HG03064 (cell line): ENCODE measurements at regions not wholly inside any gene's neighbourhood (a gene's known extent, or its start where the extent isn't known, plus 50 kb on each side); places are given as distances from the start of the nearest gene placed in this dataset.

Experiments
- ATAC-seq: cut with Tn5 transposase; IDR thresholded peaks from one replicate; pipeline ENCODE4 v1.9.1; 2021; ENCODE audit warnings: low read depth; ENCODE audit not compliant: unreplicated experiment

DNA sequence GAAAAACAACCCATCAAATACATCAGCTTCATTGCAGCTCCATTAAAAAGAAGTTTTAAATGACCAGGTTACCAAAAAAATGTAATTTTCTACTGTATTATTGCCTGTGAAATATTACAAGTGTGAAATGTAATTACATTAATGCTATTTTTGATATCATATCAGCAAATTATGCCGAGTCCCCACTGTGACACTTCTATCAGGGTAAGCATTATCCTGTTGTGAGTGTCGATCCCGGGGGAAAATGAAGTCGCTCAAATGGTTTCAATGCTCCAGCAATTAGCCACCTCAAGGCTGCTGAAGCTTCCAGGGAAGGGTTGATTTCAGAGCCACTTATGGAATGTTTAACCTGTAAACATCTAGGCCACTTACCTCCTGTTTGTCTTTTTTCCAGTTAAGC, 70.4 kb downstream of the RCN1 start:
- no peak for ATAC-seq

DNA sequence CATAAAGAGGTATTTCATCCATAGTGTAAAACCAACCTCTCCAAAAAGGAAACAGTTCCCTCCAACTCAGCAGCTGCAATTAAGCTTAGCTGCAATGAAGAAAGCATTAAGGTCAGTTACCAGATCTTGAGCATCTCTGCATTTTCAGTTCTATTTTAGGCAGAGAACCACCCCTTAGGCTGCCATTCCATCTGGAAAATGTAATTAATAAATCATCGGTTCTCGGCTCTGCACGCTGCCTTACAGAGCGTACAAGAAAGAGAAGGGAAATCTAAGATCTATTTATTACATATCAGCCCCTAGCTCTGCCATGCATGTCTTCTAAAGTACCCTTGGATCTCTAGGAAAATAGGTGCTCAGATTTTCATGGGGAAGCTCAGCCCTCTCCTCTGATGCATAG, 71.5 kb downstream of the RCN1 start:
- no peak for ATAC-seq

DNA sequence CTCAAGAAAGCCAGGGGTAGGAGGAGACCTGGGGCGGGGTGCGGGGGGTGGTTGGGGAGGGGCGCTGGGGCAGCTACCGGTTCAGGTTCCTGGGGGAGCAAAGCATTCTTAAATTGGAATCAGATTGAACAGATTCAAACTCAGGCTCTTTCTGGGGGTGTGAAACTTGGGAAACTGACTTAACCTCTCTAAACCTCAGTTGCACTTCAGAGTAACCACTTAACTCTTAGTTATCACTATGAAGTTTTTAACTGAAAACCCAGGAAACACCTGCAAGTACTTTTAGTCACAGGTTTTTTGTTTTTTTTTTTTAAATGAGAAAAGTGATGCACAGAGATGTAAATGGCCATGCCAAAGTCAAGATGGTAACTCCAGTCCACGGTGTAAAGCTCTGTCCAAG, 72.0 kb downstream of the RCN1 start:
- ATAC-seq = no peak

DNA sequence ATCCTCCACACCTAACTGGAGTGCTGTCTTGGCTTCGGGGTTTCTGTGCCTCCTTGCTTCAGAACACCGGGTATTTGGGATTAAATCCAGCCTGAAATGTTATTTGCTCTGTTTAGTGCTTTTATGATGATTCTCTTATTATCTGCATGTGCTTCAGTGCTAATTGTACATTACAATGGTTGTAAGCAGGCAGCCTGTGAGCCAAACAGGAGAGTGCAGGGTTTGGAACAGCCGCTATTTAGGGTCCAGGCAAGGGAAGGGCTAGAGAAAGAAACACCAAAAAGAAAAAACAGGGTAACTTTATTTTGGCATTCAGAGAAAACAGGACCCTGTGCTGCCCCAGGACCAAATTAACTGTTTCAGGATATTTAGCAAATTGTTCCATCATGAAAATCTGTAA, 72.7 kb downstream of the RCN1 start:
- ATAC-seq = no peak

DNA sequence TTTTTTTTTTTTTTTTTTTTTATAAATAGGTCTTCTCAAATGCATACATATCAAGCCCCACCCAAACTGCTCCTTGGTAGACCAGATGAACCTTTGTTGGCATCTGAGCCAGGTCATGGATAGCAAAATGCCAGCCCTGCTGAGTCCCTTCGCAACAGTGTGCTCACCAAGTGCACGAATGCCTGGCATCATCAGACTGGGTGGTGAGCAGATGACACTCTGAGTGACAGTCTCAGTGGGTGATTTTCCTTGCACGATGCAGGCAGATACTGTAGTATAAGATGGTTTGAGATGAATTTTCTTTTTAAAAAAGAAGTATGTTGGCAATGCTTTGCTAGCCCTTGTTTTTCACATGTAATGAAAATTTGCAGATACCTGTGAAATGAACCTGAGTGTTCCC, 74.0 kb downstream of the RCN1 start:
- ATAC-seq = no peak

DNA sequence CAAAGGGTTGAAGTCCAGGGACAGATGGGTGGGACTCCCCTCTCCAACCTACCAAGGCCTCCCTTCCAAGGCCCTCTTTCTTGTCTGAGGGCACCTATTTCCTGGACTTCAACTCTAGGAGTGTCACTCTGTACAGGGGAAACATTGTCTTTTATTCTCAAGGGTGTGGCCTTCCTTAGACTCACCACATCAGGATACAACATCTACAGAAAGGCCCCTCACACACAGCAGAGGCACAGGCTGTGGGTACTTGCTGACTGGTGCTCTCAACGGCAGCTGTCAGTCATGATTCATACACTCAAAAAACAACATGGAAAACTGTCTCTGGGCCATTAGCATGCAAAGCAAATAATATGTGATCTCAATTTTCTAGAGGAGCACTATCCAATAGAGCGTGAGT, 78.0 kb downstream of the RCN1 start:
- no peak for ATAC-seq

DNA sequence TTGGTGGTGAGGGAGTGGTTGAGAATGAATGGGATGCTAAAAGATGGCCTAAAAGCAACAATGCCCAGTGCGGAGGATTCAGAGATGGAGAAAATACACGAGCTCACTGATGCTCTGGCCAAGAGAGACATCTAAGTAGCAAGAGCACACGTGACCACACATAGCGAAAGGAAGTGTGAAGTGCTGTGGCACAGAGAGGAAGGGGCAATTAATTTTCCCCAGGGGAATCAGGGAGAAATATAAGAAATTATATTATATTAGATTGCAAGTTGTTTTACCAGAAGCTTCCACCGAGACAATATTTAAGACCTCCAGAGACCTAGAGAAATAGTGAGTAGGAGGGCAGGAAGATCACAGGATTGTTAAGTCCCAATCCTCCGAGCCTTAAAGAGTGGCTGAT, 80.6 kb downstream of the RCN1 start:
- ATAC-seq = no peak

DNA sequence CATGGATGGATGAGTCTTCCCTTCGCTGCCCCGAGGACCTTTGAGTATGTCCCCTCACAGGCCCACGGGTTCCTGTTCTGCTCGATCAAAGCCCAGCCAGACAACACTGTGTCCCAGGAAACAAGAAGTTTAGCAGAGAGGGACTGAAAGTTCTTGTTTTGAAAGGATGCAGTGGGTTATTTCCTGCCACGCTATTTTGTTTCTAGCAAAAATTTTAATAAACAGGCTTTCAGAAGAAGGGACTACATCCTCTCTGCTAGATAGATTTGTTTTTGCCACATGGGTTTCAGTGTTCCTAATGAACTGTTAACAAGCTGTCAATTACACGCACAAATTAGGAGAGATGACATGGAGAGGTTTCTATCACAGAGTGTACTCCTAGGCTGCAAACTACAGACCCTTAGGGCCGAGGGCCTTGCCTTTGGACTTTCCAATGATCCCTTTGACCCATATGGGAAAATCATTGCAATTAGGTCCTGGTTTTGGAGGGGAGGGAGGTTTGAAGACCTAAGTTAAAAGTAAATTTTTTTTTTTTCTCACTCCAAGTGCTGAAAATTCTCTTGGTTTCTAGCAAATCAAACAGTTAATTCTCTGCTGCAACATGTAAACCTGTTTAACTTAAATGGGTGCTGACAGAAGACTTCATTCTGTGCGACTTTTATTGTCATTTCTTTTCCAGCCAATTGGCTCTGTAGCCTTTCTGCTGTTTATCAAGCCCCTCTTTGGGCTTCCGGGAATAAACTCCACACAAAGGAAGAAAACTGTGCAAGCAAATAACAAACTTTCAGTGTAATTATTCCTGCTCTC, 81.4 kb downstream of the RCN1 start:
- no peak for ATAC-seq

DNA sequence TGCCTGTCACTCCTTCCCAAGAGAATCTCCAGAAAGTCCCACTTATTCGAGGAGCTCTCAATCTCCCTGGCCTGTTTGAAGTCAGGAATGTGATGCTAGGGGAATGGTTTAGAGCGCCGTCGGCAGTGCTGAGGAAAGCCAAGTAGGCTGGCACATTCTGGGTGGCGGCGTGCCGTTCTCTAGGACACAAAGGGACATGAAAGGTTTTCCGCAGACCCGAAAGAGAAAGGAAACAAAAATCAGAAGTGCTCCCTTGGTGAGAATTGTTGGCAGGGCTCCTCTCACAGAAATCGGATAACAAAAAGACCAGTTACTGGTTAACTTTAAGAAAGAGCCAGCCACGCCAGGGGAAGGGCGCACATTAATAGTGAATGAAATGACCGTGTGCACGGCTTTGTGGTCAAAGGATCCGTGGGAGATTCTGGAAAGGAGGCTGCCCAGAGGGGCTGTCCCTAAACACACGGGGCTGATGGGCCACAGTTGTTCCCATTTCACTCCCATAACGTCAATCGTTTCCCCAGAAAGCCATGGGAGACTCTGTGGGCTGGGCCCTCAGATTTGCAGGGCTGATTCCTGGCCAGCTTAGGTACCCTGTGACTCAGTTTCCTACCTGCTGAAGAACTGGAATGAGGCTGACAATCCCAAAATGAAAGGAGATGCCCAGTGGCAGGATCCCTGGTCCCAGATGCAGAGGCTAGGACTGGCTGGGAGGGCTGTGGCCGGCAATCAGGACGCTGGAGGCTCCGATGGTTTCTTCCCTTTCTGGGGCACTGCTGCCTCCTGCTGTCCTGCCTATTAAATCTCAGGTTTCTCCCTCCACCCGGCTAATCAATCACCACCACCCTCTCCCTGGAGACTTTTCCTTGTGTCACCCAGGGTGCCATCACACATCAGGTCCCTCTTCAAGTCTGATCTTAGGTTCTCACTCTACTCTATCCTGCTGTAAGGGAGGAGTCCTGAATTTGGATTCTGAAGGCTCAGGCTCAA, 82.3 kb downstream of the RCN1 start:
- peak; percentile 72 for ATAC-seq

DNA sequence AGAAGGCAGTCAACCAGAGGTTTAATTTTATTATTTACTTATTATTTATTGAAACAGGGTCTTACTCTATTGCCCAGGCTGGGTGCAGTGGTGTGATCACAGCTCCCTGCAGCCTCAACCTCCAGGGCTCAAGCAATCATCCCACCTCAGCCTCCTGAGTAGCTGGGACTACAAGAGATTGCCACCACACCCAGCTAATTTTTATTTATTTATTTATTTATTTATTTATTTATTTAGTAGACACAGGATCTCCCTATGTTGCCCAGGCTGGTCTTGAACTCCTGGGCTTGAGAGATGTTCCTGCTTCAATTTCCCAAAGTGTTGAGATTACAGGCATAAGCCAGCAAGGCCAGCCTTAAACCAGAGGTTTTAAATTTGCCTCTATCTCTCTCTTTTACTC, 83.1 kb downstream of the RCN1 start:
- no peak for ATAC-seq

DNA sequence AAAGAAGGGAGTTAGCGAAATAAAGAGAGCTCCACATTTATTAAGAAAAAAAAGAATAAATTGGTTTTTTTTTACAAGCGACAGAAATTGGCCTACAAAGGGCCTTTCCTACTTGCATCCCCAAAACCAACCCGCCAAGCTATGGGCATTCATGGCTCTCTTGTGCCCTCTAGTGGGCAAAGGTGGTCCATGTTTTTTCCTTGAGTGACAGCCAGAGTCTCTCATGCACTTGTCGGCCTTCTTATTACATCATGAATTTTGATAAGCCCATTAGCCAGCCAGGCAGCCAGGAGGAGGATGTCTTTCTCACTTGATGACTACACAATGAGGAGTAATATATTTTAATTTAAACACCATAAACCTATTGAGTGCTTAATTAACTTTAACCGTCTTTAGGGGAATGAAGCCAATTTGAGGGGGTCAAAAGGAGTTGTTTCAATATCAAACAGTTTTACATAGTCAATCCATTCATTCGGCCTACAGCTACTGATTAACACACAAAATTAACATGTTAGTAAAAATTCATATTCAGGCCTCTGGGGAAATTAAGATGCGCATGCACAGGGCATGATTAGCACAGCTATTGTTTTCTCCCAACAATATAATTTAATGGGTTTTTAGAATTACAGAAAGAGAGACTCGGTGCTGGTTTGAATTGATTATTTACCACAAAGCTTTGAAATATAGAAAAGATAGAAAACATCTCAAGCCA, 85.5 kb downstream of the RCN1 start:
- ATAC-seq = no peak

DNA sequence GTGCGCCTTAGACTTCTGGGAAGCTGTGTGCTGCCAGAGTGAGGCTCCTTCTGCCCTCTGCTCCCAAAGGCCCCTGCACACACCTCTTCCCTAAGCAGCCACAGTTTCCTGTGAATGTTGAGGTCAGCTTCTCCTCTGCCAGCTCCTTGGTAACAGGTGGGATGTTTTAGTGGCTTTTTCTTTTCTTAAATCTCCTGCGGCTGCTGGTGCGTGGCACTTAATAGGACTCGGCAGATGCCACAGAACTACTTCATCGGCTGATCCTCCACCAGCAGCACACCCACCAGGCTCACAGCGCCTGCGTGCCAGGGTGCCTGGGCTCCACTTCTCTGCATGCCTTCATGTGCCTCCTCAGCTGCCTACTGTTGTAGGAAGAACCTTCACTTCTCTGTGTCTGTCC, 87.8 kb downstream of the RCN1 start:
- ATAC-seq = no peak

DNA sequence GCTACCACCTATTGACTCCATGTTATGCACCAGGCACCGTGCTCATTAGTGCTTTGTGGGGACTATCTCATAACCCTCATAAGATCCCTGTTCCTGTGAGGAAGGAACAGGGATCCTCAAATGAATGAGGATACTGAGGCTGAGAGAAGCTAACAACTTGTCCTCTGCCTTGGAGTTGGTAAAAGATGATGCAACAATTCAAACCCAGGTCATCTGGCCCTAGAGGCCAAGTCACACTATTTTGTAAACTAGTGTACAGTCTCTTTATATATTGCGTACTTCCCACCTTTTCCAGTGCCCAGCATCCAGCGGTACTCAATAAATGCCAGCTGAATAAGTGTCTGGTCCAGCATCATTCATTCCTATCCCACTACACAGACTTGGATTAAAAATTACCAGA, 92.6 kb downstream of the RCN1 start:
- ATAC-seq = no peak

DNA sequence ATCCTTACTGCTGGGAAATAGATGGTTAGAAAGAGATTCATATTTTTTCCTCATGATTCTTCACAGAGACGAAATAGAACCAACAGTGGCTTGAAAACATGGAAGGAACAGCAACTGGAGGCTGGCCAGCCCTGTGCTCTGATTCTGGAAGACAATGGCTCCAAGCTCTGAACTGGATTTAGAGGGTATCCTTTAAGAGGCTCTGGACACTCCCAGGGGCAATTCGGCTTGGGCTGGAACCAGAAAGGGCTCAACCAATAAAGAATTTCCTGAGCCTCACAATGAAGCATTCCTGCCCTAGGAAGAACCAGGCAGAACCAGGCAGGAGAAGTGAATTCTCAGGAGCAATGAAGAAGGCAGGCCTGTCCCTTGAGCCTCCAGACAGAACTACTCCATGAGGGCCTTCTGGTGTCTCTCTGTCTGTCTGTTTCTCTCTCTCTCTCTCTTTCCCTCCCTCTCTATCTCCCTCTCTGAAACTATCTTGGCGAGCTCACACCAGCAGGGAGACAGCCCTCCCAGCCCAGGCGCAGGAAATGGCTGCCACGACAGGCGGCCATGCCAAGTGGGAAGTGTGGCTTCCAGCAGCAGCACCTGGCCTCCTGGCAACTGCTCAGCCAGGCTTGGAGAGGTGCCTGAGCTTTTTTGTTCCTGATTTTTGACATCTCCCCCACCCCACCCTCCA, 93.3 kb downstream of the RCN1 start:
- ATAC-seq = no peak

DNA sequence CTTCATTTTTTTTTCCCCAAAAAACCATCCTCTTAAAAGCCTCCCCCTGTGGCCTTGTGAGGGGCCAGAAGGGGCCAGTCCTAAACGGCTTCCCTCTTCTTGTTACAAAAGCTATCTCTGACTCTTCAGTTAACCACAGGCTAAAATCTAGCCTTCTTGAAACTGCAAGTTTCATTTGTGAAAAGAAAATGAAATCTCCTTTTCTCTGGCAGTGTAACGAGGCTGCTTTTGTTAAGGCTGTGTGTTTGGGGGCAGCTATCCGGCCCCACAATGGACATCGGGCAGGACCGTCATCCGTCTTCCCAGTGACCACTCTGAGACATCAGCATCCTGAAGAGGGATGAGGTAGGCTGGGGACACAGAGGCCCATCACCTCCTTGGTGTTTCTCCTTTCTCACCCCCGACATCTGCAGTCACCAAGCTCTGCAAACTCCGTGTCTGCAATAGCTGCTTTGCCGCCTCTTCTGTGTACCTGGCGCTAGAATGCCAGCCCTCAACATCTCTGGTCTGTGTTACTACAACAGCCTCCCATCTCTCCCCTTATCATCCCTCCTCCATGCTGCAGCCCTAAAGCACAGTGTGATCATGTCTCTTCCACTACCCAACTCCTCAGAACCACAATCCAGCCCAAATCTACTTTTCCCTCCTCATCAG, 94.0 kb downstream of the RCN1 start:
- ATAC-seq = no peak

DNA sequence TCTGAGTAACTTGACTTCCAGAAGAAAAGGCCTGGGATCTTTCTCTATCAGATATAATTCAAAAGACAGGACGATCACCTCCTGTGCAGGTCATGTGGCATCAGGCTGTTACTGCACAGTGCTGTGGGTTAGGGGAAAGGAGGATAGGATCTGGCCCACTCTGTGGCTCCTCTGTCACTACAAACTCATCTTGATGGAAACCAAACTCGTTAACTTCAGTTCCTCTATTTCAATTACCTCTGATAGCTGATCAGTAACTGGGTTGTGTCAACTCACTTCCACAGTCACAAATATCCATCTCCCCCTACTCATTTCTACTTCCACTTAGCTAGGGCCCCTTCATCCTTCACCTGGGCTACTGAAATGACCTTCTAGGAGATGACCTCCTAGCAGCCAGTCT, 95.2 kb downstream of the RCN1 start:
- ATAC-seq = no peak

DNA sequence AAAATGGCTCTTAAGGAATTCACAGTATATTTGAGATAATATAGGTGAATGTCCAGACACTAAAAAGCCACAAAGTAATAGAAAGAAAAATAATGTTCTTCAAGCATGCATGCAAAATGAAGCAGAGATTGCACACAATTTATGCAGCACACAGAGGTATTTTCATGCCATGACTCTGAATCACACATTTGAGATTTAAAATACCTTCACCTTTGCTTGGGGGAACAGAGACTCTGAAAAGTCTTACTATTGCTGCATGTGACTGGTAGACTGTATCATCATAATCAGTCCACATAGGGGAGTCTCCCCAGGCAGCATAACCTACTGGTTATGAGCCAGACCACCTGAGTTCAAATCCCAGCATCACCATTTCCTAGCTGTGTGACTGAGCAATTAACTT, 96.2 kb downstream of the RCN1 start:
- ATAC-seq = no peak

DNA sequence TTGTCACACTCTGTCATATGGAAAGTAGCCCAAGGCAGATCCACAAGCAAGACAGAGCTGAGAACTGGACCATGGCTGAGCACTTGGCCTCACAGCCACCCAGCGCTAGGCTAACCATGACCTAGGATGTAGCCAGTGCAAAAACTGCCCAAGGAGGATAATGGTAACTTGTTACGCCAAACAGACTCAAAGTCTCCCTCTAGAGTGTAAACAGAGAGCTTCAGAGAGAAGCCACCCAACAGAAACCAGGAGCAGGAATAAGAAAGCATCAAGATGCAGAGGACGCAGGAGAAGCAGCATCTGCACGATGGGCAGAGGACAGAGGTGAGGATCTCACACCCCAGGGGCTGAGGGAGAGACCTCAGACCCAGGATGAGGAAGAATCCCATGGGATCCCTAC, 97.9 kb downstream of the RCN1 start:
- no peak for ATAC-seq

DNA sequence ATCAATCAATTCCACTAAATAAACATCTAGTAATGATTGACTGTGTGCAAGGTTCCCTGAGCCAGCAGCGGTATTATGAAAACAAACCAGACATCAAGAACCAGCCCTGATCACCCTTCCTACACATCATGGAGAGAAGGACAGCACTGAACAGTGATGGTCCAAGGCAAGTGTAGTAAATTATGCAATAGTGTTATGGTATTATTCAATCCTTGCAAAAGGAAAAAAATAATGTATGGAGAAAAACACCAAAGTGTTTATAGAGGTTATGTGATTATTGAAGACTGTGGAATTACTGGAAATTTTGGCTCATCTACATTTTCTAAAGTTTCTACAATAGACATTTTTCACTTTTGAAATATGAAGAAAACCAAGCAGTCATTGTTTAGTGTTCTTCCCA, 105.3 kb downstream of the RCN1 start:
- ATAC-seq = no peak

DNA sequence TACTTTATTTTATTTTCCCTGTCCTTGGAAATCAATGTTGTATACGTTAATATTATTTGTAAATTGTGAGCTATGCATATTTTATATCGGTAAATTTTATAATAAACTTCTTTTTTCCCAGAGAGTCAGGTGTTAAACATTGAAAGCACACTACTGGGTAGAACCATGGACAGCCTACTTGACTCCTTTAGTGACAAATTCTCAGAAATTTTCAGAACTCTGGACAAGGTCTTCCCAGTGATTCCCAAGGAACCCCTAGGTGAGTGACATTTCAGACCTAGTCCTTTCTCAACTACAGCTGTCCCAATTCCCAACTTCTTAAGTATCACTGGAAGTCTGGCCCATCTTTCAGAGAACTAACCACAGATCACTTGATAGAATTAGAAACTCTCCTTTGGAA, 107.2 kb downstream of the RCN1 start:
- no peak for ATAC-seq
